Middle frontal gyrus (tissue), 1 donor: ENCODE measurements at regions not wholly inside any gene's neighbourhood (a gene's known extent, or its start where the extent isn't known, plus 50 kb on each side); places are given as distances from the start of the nearest gene placed in this dataset.
"Not testable (repeated sequence)": the region's sequence is repeated elsewhere in the genome, so short reads cannot be mapped to it uniquely, and the experiment has no call there.

ENCODE experiments used
- DNase-seq: peaks from one replicate; pipeline ENCODE4 v3.0.0-alpha.2; 2015; ENCODE audit warnings: low spot score; ENCODE audit errors: extremely low spot score

GRCh38 chr1:114270282-114270681 is 116.6 kb upstream of the SYT6 start:
- DNase-seq = no peak

GRCh38 chr1:114269539-114269938 is 115.9 kb upstream of the SYT6 start:
- DNase-seq = no peak

GRCh38 chr1:114263343-114263742 is 109.7 kb upstream of the SYT6 start:
- no peak for DNase-seq

- no peak for DNase-seq
Observed at GRCh38 chr1:114262337-114262736, 108.7 kb upstream of the SYT6 start.

GRCh38 chr1:114260805-114261484 is 107.3 kb upstream of the SYT6 start:
- no peak for DNase-seq

GRCh38 chr1:114259511-114260160 is 106.0 kb upstream of the SYT6 start:
- DNase-seq = no peak

GRCh38 chr1:114258633-114259032 is 105.0 kb upstream of the SYT6 start:
- no peak for DNase-seq

- no peak for DNase-seq
Observed at GRCh38 chr1:114258074-114258473, 104.4 kb upstream of the SYT6 start.

GRCh38 chr1:114257554-114257953 is 103.9 kb upstream of the SYT6 start:
- no peak for DNase-seq

- DNase-seq = no peak
Observed at GRCh38 chr1:114253900-114254299, 100.2 kb upstream of the SYT6 start.

- no peak for DNase-seq
Observed at GRCh38 chr1:114251573-114251939, 97.9 kb upstream of the SYT6 start.

- DNase-seq = no peak
Observed at GRCh38 chr1:114250683-114251572, 97.3 kb upstream of the SYT6 start.

- DNase-seq = no peak
Observed at GRCh38 chr1:114249691-114250090, 96.0 kb upstream of the SYT6 start.

GRCh38 chr1:114248162-114248561 is 94.5 kb upstream of the SYT6 start:
- no peak for DNase-seq

- not testable (repeated sequence) for DNase-seq
Observed at GRCh38 chr1:114242531-114243210, 89.0 kb upstream of the SYT6 start.

- DNase-seq = no peak
Observed at GRCh38 chr1:114238053-114238452, 84.4 kb upstream of the SYT6 start.

GRCh38 chr1:114236517-114236916 is 82.8 kb upstream of the SYT6 start:
- DNase-seq = no peak

- no peak for DNase-seq
Observed at GRCh38 chr1:114235960-114236359, 82.3 kb upstream of the SYT6 start.

GRCh38 chr1:114235281-114235680 is 81.6 kb upstream of the SYT6 start:
- DNase-seq = no peak

- DNase-seq = no peak
Observed at GRCh38 chr1:114234408-114235124, 80.9 kb upstream of the SYT6 start.

- DNase-seq = no peak
Observed at GRCh38 chr1:114232691-114233090, 79.0 kb upstream of the SYT6 start.
